HG02623 (cell line): ENCODE measurements at regions not wholly inside any gene's neighbourhood (a gene's known extent, or its start where the extent isn't known, plus 50 kb on each side); places are given as distances from the start of the nearest gene placed in this dataset.

Source experiments
- ATAC-seq: cut with Tn5 transposase; IDR thresholded peaks from one replicate; pipeline ENCODE4 v1.9.1; 2021; ENCODE audit warnings: moderate library complexity; ENCODE audit not compliant: unreplicated experiment

DNA sequence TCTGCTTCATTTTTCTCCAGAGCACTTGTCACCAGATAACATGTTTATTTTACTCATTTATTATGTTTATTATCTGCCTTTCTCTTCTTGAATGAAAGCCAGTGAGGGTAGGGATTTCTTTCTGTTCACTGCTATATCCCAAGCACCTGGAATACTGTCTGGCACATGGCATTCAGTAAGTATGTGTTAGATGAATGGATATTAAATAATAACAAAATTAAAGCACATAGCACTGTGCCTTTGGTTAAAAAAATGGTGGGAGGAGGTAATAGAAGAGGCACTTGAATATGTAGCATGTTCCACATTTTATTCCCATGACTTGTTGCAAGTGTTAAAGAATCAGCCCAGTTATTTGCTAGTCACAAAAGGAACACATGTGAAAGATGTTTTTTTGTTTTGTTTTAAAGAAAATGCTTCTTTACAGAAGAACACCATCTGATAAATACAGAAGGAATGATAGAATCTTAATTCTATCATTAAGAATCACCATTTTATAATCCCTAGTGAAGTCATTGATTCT is 151.0 kb downstream of the DLEU7 start:
- no peak for ATAC-seq

DNA sequence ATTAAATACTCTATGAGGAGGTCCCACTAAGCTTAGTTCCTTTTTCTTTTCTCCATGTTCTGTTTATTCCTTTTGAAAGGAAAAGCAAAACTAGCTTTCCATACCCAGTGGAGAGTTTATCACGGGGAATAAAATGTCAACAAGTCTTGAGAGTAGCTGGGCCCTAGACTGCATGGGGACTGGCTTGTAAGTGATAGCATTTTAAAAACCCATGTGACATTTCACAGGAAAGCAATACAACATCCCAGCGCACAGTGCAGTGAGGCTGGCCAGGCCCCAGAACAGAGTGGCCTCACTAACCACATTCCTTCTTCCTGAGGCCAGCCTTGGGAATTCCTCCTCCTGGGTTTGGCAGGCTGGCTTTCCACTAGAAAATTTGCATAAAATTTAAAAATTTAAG is 149.8 kb downstream of the DLEU7 start:
- no peak for ATAC-seq

DNA sequence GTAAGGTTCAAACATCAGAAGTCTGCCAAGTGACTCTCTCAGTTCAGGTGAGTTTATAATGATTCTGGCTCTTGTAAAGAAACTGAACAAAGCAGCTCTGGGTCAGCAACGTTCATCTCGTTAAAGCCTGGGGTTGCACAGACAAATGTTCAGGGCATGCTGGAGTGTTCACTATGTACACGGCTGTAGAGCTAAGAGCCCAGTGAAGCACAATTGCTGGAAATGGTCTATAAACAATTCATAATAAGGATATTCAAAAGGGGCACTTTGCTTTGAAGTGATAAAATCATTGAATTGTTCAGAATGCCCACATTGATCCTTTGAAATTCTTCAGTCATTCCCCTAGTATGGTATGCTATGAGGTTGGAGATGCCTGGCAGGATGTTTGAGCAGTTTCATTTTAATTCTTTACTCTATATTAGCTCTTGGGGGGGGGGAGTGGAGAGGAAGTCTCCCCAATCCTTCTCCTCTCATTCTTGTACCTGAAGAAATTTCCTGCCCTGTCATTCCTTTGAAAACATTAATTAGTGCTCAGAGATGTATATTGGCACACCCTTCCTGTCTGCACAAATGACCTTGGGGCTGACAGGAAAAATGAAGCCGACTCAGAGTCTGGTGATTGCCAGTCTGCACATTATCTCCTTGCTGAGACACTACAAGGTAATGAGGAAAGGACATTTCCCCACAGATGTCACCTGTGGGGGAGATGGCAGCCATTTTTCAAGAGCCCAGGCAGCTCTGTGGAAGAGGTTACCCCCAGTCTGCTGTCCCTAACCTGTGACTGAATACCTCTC is 145.5 kb downstream of the DLEU7 start:
- ATAC-seq, result no peak

DNA sequence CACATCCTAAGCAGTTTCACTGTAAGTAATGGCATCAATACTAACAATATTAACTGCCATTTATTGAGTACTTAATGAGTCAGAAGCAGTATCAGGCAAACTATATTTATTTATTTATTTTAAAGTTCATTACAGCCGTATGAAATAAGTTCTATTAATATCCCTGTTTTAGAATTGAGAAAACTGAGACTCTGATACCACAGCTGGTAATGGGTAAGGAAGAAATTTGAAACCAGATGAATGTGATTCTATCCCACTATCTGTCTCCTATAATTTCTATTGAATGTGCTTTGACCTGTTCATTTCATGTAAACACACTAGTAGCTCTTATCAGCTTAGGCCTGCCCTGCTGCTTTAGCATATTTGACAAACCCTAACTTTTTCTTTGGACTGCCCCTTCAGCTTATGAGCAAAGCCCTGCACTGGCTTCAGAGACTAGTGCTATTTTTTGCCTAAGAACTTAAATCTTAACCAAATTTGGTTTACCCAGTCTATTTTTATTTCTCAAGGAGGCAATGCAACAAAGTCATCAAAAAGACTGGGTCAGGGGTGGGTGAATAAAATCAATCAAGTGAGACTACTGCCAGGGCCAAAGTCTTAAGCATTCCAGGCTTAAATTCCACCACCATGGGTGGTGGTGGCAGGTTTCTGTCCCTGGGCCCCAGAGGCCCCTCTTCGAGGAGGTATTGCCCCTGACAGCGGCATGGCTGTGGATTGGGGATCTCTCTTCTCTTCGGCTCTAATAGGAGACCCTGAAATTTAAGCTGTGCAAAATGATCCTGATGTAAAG is 143.4 kb downstream of the DLEU7 start:
- no peak for ATAC-seq

DNA sequence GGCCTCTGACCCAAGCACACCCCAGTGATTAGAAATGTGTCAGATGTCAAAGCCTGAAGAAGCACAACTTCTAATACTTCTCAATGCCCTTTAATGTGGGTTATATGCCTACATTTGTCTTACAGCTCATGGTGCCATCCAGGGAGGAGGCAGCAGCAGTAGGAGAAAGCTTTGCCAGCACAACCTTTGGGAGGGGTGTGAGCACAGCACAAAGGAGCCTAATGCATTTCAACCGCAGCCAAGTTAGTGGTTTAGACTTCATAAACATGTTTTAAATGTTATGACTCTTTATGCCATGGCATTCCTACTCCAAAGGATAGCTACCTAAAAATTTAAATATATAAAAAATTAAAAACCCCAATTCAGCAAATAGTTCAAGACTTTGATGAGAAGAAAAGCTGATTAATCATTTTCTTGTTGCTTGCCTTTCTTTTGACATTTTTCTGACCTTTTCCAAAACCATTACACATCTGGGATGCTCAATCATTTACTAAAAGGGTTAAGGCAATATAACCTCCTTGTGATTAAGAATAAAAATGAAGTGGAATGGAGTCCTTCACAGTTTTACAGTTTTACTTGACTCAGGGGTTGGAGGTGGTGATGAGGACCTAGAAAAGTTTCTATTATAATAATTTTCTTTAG is 142.7 kb downstream of the DLEU7 start:
- no peak for ATAC-seq

DNA sequence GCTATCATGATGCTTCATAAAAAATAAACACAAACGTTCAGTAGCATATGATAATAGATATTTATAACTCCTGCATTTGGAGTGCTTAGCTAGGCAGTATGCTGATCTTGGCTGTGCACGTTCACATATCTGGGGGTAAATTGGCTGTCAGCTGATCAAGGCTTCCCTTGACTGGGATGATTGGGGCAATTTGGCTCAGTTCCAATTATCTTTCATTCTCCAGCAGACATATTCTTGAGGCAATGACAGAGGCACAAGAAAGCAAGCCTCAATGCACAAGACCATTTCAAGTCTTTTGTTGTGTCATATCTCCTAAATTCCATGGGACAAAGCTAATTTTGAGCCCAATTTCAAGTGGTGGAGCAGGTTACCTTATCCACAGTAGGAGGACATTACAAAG is 142.0 kb downstream of the DLEU7 start:
- no peak for ATAC-seq

DNA sequence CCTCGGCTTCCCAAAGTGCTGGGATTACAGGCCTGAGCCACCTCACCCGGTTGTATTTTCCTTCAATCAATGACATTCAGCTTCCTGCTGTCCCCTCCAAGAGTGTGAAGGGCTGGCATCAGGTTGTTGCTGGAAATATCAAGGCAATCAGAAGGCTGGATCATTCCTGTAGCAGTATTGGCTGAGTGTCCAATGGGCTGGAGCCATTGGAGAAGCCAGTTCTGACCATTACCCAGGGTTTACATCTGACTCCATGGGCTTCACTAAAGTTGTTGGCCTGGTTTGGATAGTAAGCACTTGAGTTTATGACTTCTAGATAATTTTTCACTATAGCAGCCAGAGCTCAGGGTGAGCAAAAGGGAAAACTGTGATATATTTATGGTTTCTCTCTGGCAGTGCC is 137.0 kb downstream of the DLEU7 start:
- no peak for ATAC-seq

DNA sequence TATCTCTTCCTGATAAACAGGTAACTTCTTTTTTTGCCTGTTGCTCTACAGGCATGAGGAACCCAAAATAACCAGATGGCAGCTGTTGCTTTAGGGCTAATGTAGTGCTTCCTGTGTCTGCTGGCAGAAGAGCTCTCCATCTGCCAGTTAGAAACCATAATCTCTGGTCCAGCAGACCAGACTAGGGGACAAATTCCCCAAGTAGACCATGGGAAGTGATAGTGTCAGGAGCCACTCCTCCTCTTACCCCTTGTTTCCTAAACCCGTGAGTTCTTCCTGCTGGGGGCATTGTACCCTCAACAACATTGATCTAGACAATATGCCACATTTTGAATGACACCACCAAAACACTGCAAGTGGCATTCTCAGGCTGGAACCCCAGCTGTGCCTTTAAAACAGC is 135.9 kb downstream of the DLEU7 start:
- no peak for ATAC-seq

DNA sequence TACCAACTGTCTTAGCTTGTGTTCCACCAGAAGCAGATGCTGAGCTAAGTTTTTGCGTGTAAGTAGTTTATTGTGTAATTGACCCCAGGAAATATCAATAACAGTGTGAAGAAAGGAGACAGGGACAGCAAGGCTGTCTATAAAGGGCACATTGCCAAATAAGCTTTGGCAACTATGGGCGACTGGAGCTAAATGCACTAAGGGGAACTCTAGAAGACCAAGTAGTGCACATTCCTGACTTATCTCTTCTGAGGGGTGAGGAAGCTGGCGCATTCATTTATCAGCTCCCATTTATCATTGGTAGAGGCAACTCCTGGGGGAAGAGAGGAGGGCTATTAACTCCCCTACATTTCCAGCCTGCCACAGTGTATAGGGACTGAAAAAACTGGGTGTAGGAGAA is 135.0 kb downstream of the DLEU7 start:
- ATAC-seq, result no peak

DNA sequence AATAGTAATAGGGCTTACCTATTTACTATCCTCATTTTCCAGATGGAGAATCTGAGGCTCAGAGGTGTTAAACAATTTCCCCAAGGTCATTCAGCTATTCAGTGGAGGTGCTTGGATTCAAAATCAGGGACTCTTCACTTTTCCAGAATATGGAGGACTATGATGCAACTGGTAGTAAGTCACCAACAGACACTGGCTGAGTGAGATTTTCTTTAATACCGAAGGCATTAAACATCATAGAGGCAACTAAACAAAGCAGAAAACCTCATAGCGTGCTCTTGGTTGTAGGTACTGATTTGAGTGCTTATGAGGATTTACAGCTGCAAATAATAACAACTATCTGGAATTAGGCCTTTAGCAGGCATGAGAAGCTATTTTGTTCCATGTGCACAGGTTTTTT is 134.4 kb downstream of the DLEU7 start:
- no peak for ATAC-seq

DNA sequence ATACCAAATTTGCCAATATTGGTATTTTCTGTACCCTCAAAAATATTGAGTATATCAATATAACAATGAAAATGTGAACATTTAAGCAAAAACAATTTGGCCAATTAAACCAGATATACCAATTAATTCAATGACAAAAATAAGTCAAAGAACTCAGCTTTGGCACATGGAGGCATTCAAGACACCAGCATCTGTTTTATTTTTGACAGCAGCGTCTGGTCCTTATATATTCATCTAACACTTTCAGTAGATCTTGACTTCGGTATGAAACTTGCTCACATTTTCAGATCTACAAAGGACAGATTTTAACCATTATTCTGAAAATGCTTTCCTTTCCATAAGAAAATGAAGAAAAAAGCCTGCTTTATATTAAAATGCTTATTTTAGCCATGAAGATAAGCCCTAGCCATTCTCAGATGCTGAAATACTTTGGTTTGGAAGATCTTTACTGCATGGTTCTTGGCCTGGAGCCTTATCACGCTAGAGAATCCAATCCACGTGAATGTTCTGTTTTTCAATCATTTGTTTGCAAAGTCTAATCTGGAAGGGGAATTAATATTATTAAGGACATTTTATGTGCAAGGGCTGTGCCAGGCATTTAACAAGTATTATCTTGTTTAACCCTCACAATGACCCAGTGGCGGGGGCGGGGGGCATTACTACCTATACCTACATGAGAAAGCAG is 132.2 kb downstream of the DLEU7 start:
- no peak for ATAC-seq

DNA sequence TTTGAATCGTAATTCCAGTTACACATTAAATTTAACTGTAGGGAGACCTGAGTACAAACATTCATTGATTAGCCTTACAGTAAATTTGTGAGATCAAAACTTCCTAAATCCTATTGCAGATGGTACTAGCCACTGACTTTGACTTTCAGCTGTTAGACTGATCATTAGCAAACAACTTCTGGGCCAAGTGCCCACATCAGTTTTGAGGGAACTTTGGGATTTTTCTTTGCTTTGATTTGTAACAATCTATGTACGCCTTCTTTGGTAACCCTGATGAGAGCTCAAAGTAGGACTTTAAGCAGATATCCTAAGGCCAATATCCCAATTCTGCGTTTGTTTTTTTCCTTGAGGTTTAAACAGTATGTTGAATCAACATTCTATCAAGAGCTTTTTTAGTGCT is 131.5 kb downstream of the DLEU7 start:
- ATAC-seq, result no peak

DNA sequence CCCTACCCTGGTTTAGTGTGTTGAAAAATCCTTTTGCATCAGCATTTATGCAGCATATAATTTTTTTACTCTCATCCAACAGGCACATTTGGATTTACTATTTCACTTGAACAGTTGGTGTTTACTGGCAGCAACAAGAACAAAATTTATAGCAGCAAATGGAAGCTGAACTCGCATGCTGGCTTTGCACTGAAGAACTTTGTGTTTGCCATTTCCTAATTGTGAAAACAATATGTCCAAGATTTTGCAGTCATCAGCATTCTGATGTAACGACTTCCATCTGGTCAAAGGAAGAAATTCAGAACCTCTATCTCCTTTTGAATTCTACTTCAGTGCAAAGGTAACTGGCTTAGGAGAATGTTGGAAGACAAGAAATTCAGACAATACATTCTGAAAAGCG is 131.0 kb downstream of the DLEU7 start:
- no peak for ATAC-seq

DNA sequence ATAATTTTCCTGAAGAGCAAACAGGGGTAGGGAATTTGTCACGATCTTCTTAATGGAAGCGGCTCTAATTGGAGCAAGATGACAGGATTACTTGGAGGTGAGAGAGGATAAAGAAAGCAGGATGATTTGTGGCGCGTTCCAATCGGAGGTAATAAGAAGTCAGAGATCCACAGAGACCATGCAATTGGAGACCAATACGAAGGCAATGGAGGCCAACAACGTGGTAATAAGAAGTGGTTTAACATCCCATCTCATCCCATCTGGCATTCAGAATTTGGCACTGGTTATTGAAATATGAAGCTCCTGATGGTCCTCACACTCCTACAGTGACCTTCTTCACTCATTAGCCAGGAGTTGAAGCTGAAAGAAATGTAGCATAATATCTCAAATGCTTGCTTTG is 130.6 kb downstream of the DLEU7 start:
- no peak for ATAC-seq

DNA sequence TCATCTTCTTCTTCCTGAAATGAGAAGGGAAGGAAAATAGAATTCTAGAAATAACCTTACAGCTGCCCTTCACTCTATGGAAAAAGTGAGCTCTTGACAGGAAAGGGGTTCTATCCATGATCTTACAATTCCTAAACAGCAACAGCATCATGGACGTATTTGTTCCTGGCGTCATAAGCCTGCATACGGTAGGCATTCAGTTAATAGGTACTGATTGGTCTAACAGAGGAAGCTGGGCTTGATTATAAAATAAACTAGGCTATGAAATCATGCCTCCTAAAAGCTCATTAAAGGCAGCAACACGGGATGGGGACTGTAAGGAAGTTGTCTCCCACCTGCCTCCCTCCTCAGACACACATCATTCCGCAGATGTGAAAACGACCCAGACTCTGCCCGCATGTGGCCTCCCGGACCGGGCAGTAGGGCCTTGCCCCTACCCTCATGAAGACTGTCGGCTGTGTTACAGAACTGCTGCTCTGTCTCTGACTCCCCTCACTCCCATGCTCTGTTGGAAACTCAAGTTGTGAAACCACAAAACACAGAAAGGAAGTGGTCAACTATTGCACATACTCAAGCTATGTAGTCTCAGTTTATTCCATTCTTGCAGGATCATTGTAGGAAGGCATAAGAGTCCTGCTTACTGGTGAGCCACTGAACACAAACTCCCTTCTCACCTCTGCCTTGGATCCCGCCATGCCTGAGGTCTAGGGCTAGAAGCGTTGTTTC is 129.8 kb downstream of the DLEU7 start:
- no peak for ATAC-seq

DNA sequence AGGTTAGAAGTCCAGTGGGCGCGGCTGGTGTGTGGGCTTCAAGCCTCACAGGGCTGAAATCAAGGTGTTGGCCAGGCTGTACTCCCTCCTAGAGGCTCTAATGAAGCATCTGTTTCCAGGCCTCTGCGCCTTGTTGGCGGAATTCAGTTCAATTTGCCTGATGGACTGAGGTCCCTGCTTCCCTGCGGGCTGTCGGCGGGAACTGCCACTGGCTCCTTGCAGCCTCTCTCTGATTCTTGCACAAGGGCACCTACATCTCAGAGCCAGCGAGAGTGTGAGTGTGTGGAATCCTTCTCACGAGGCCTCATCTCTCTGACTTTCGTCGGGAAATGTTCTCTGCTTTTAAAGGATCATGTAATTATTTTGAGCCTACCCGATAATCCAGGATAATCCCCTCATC is 128.6 kb downstream of the DLEU7 start:
- no peak for ATAC-seq

DNA sequence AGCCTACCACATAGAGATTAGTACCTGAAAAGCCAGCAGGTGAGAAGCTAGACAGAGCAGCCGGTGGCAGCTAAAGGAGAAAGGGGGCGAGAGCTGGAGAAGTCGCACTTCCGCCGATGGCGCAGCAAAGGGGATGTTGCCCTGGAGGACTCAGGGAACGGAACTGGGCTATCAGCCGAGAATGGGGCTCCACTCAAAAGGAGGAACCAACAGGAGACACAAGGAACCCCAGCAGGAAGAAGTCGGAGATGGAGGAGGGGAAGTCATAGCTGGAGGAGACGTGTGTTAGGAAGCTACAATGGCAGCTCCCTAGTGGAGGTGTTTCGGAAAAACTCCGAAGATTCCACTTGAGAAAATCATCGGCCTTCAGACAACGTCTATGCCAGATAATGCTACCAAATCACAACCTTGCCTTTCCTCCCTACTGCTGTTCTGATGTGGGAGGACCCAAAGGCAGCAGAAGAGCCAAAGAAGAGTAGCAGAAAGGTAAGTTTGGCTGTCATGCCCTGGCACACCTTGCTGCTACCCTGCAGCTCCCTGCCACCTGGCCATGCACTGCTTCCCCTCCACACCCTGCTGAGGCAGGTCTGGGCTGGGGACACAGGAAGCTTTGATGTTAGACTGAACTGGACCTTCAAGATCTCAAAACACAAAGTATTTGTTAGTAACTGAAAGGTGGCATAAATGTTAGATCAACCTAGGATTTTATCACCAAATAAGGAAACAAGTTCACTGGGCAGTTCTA is 127.9 kb downstream of the DLEU7 start:
- ATAC-seq, result no peak

DNA sequence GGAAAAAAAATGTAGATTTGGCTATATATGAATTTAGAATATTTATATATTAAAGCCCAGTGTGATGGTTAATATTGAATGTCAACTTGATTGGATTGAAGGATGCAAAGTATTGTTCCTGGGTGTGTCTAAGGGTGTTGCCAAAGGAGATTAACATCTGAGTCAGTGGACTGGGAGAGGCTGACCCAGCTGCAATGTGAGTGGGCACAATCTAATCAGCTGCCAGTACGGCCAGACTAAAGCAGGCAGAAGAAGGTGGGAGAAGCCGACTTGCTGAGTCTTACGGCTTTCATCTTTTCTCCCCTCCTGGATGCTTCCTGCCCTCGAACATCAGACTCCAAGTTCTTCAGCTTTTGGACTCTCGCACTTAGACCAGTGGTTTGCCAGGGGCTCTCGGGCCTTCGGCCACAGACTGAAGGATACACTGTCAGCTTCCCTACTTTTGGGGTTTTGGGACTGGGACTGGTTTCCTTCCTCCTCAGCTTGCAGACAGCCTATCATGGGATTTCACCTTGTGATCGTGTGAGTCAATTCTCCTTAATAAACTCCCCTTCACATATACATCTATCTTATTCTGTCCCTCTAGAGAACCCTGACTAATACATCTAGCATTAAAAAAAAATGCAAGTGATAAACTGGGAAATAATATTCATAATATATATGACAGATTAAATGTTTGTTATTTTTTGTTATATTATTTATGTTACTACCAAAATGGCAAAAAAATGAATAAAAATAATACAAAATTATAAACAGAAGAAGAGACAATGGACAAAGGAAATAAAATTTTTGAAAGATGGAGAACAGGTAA is 122.4 kb downstream of the DLEU7 start:
- ATAC-seq, result no peak

DNA sequence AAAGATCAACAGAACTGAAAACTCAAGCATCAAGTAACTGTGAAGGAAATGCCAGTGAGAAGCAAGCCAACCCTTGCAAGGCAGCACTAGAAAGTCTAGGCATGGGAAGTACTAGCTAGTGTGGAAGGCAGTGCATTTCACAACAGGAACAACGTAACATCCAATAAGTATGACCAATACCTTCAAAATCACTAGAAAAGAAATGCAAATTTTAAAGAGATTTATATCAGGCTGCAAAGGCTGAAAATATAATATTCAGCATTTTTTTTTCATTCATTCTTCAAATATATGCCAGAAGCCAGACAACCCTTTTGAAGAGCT is 121.9 kb downstream of the DLEU7 start:
- no peak for ATAC-seq
